NCI-H2107 treated with DMSO at 0.1 percent for 48 hours (cell line): ENCODE measurements at regions not wholly inside any gene's neighbourhood (a gene's known extent, or its start where the extent isn't known, plus 50 kb on each side); places are given as distances from the start of the nearest gene placed in this dataset.
"Not testable (repeated sequence)": the region's sequence is repeated elsewhere in the genome, so short reads cannot be mapped to it uniquely, and the experiment has no call there.

Experiments used
- DNase-seq: peaks from one replicate; lab custom pipeline; 2025; ENCODE audit not compliant: unreplicated experiment; lab: John Stamatoyannopoulos, UW

DNA sequence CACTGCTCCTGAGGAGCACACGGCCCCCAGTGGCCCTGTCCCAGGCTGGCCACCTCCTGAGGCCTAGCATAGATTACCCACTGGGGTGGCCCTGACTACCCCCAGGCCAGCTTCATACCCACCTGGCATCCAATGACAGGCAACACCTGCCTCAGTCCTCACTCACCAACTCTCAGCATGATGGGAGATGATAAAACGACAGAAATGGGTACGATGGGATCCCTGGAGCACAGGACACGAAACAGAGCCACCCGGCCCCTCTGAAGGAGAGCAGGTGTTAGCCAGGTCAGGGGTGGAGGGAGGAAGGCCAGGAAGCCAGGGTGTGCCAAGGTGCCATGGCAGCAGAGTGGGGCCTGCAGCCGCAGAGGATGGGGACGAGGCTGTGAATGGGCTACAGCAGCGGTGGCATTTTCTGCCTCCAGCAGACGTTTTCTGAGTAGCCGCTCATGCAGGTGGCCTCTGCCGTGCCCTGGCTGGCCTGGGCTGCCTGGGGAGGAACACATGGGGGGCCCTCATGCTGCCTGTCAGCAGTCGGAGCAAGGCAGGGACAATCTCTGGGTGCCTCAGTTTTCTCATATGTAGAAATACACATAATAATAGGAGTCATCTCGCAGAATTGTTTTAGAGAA, 50.2 kb upstream of the FGF3 start:
- no peak for DNase-seq

DNA sequence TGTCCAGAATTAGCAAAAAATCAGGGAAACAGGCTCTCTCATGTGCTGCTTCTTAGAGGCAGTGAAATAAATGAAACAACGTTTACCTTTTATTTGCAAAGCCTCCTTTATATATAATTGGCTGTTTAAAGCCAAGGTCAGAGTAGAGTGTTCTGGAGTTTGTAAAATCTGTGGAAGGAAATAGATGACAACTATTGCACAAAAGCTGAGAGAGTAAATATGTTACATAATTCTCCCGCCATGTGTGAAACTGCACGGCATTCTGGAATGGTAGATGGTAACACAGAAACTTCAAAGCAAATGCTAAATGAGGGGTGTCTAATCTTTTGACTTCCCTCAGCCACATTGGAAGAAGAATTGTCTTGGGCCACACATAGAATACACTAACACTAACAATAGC, 51.5 kb upstream of the FGF3 start:
- no peak for DNase-seq

DNA sequence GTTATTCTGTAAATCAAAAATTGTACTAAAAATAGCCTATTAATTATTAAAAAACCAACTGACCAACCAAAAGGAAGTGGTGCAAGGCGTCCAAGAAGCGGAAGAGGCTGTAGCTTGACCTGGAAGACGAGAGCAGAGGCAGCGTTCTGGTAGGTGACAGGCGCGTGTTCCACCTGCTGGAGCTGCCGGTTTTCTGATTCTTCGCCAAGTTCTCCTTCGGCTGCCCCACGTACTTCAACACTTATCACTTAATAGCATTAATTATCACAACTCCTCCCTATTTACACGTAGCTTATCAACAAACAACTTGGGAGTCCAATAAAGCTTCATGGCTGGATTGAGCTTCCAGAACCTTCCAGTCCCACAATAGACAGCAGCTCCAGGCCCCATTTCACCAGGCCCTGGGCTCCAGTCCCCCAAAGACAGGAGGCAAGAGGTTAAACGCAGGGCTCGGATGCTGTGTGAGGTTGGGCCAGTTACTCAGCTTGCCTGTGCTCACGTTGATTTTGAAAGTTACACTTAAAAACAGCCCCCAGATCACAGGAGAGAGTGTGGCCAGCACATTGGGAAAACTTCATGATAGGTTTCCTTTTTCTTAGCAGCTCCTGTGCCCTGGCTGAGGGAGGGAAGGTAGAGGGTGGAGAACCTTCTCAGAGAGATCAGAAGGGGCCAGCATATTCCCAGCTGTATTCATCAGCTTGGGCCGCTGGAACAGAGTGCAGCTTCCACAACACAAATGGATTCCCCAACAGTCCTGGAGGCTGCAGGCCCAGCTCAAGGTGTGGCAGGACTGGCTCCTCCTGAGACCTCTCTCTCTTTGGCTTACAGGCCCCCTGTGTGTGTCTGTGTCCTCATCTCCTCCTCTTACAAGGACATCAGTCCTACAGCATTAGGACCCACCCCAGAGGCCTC, 54.2 kb upstream of the FGF3 start:
- no peak for DNase-seq

DNA sequence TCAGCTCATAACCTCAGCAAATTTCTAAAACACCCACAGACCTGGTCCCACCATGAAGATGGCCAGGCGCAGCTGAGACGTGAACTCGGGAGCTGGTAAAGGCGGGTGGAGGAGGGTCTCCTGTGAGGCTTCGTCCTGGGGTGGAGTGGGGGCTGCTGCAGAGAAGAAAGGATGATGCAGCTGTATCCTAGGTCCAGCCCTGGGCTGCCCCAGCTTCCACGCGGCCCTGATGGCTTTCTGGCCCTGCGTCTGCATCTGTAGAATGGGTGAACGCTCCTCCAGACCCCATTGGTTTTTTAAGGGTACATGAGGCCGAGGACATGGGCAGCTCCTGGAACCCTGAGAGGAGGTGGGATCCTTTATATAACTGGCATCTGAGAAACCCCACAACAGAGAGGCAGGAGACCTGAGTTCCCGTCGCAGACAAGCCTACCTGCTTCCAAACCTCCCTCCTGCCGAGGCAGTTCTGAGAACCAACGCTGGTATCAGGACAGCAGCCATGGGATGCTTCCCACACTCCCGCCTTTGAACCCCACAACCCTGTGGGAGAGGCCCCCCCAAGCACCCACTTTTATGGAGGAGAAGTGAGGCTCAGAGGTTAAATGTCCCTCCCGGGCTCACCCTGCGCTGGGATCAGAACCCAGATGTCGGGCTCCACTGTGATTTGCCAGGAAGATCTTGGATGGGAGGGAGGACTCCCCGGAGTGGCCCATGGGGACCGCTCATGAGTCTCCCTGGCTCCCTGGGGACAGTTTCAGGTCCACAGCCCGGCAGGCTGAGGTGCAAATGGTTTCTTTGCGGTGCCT, 55.2 kb upstream of the FGF3 start:
- no peak for DNase-seq

DNA sequence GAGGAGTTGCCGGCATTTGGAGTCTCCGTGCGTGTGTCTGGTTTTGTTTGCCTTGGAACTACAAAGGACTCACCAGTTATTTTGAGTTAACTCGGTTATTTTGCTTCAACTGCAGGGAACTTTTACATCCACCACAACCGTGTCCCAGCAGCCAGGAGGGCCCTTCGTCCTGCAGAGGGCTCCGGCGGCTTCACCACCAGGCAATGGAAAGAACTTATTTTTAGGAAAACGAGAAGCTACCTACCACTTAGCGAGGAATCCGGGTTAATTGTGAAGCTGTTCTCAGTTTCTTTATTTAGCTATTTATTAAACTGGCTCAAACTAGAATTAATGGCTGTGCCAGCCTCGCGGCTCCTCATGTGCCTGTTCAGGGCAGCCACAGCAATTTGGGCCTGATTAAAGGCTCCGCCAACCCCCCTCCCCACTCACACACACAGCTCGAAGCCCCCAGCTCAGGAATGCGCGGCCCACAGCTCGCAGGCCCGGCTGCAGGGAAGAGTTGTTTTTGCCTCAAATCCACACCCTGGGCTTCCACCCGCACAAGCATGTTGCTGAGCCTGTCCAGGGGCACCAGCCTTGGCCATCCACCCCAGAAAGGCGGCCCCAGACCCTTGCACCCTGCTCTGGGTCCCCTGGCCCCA, 55.9 kb upstream of the FGF3 start:
- no peak for DNase-seq

DNA sequence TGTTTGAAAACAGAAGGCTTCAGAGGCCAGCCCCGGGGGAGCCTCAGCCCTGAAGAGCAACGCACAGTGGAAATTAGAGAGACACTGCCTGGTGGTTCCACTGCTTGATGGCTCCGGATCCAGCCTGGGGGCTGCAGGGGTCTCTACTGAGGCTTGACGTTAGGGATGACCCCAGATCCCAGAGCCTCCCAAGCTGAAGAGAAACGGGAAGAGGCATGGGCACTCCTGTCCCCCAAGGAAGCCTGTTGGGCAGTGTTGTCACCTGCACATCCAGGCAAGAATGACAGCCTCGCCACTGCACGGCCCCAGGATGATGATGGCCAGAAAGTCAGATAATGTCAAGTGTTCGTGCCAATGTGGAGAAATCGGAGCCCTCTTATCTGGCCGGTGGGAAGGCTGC, 56.8 kb upstream of the FGF3 start:
- DNase-seq: no peak

DNA sequence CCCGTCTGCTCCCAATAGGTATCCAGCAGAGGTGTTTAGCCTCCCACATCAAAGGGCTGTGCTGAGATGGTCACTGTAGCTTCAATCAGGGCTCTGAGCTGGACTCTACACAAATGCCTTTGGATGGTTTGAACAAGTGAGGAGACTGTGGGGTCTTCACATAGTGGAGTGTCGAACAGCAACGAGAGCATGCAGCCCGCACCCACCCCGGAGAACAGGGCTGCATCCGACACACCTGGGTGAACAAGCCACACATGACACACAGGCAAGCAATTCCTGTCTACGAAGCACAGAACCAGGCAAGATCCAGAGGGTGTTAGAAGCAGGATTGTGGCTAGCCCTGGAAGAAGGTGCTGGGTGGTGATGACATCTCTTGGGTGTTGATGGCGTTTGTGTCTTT, 58.0 kb upstream of the FGF3 start:
- DNase-seq: no peak

DNA sequence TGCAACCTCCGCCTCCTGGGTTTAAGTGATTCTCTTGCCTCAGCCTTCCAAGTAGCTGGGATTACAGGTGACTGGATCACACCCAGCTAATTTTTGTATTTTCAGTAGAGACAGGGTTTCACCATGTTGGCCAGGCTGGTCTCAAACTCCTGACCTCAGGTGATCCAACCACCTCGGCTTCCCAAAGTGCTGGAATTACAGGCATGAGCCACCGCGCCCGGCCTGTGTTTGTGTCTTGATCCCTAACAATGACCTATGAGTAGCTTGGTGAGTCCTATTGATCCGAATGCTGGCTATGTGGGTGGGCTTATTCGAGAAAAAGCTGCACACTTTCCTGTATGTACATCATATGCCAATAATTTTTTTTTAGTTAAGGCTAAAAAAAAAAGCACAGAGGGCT, 58.5 kb upstream of the FGF3 start:
- DNase-seq: not testable (repeated sequence)

DNA sequence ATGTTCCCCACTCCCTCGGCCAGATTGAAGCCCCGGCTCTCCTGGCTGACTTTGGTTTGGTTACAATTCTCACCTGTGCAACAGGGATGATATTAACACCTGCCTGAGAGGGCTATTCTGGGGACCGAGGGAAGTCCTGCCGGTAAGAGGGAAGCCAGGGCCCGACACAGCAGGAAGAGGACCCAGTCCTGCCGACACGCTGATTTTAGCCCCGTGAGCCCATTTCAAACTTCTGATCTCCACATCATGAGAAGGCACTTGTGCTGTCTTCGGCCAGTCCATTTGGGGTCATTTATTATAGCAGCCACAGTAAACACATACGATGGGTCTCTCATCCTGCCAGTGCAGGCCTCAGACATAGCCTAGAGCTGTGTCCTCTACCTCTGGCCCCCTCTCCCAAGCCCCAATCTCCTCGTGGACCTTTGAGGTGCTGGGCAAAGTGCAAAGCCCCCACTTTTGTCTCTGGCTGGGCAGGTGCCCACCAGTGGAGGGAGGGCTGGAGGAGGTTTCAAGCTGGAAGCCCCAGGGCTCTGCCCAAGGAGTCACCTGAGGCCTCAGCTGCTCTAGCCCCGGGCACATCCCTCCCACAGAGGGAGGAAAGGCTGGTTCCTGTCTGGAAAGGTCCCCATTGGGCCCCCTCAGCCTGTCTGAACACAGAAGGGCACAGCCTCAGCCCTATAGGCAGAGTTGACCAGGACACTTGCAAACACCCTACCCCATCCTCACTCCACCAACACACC, 59.1 kb upstream of the FGF3 start:
- DNase-seq: no peak

DNA sequence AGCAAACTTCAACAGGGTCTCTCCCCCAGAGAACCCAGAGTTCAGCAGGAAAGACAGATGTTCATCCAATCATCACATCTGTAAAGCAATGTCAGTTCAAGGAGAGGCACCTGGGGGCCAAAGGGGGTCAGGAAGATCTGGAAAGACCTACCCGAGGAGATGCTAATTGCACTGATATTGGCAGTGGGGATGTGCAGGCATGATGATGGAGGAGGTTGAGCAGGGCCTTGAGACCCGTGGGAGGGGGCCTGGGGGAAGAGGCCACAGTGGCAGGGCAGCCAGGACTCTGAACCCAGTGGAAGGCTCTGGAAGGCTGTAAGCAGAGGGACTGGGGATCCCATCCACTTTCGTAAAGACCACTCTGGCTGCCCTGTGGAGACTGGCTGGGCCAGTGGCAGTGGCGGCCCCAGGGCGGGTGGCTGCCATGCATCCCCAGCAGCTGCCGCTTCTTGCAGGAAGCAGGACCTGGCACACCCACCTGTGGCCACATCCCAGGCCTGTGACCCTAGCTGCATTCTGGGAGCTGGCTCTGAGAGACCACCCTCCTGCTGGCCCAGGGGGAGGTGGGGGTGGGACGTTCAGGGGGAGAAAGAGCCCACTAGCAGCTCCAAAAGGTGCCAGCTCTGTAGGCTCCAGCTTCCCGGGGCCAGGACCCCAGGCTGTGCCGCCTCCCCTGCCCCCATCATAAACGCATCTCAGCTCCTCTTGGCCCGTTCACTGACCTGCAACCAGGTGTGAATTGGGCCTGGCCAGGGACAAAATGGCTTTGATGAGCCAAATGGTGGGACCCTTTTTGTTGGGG, 59.9 kb upstream of the FGF3 start:
- DNase-seq: no peak

DNA sequence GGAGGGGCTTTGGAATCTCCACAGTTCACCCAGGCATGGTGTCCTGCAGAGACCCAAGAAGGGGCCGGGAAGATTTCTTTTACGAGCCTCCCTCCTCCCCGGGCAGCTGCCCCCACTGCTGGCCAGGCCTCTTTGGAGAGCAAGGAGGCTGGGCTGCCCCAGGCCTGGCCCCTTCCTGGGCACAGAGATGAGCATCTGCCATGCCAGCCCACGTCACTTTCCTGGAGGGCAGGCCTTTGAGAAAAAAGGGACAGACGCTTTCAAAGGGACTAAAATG, 60.5 kb upstream of the FGF3 start:
- DNase-seq: no peak

DNA sequence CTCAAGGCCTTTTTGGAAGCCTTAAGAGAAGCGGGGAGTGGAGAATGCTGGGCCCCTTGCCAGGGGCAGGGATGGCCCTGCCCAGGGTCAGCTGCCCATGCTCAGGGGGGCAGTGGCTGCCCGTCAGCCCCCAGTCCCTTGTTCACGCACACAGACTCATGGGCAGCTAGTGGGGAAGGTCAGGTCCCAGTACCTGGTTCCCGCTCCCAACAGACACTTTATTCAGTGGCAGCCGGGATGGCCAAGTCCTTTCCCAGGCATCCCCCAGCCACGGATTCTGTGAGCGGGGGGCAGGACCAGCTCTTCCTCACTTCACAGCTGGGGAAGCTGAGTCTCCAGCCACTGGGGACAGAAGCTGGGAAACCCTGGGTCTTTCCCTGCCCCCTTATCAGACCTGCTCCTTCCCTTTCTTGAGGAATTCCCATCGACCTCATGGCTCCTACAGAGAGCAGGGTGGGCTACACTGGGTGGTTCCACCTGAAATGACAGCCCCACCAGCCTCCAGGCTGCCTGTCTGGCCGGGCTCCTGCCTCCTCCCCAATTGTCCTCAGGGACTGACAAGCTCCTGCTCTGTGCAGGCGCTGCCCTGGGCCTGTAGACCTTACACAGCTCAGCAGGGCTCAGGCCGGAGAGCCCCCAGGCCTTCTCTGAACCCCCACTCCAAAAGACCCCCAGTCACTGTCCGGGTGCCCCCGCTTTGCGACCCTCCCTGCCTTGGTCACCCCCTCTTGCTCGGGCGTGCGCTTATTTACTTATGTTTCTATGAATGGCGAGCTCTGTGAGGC, 61.0 kb upstream of the FGF3 start:
- DNase-seq: no peak

DNA sequence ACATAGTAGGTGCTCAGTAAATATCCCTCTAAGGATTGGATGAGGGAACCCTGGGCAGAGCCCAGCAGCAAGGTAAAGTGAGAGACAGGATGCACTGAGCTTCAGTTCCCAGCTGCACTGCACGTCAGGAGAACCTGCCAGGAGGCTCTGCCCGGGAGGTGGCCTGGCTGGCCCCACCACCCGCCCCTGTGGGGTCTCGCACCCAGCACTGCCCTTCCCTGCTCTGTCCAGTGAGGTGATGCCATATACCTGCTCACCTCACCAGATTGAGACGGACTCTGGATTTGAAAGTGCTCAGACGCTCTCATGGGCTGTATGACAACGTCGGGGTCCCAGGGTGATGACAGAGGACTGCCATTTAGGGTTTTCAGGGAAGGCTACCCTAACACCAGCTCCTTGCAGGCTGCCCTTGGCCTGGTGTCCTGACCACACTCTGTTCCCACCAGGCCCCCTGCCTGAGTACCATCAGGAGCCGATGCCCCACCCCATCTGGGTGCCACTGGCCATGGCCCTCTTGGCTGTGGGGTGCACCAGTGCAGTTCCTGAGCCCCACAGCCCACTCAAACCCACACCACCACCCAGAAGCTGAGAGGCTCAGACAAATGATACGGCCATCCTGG, 61.7 kb upstream of the FGF3 start:
- no peak for DNase-seq

DNA sequence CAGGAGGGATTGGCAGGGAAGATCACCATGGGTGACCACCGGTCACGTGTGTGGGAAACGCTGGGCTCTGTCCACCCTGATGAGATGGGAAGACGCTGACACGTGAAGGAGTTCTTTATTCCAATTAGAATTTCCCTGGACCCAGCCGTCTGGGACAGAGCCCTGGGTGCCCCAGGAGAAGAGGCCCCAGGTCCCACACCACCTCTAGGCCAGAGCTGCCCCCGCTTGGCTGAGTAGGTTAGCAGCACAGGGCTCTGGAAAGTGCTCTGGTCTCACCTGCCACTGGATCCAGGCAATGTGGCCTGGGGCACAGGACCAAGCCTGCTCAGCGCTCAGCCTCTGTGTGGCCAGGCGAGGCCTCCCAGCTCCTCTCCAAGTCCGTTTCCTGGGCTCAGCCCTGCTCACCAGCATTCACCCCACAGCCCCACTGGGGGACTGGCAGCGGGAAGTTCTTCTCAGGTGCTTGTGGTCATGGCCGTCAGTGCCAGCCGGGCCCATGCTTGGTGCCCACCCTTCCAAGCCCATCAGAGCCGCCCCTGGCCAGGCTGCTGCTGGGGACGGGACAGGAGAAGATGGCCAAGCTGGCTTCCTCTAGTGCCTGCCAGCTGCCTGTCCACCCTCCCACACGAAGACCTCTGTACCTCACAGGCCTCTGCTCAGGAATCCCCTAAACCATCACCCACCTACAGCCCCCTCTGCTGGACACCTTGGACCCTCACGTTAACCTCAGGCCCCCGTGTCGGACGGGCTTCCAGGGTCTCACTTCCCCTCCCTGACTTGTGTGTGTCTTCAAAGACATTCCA, 62.5 kb upstream of the FGF3 start:
- DNase-seq: no peak

DNA sequence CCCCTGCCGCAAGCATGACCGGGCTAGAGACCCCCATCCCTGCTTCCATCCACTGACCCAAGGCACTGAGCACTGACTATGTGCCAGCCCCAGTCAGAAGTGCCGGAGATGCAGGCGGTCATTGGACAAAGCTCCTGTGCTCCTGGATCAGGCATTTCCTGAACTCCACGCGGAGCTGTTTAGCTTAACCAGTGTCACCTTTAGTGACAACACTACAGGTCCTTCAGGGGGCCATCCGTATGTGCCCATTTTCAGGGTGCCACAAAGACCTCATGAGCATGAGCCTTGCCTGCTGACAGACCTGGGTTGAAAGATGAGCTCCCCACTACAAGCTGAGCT, 63.0 kb upstream of the FGF3 start:
- no peak for DNase-seq

DNA sequence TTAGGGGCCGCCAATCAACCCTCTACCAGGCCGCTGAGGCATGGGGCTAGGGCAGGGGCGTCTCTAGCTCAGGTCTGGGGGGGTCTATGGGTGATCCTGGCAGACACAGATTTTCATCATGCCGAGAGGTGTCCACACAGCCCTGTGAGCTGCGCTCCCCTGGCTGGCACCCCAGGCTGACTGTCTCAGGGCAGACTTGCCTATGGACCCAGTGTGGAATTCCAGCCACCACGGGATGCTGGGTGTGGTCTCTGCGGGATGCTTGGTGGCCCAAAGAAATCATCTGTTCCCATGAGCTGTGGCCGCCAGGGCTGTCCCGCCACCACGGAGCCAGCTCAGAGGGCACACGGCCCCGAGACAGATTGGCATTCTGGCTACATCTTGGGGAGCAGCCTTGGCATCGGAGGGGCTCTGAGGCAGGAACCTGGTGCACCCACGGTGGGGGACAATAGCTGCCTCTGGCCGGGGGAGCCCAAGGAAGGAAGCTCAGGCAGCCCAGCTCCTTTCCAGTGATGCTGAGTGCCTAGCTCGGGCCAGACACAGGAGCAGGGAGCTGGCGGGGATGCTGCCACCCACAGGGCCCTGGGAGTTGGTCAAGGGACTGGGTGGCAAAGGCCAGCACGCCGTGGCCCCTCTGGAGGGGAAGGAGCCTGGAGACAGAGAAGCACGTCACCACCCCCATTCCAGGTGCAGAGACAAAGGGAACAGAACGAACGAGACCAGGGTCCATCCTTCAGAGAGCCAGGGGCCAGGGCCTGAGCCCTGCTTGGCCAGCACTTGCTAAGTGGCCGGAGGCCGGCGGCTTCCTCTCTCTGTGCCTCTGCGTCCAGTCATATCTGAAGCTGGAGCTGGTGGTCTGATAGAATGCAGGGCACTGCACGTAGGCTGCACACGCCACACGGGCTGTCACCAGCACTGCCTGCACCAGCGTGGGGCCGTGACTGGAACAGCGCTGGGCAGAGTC, 64.4 kb upstream of the FGF3 start:
- DNase-seq: no peak

DNA sequence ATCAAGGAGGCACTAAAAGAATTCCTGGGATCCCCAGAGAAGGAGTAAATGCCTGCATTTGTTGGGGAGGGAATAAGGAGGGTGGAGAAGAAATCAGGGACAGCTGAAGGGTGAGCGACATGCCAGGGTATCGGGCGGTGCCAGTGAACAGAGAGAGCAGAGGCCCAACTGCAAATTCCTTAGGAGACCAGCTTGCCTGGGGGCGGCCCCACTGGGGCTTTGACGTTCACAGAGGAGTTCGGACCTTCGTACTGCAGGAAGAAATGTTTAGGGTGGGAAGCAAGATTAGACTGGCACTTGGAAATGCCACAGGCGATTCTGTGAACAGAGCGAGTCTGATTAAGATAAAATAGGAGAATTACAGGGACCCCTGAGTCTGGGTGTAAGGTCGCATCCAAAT, 65.1 kb upstream of the FGF3 start:
- DNase-seq: no peak
